Tibial nerve (tissue), 4 donors: ENCODE measurements at regions not wholly inside any gene's neighbourhood (a gene's known extent, or its start where the extent isn't known, plus 50 kb on each side); places are given as distances from the start of the nearest gene placed in this dataset.

Experiments used
- DNase-seq, 2 donors: peaks; one replicate each; pipeline ENCODE4 v3.0.0-alpha.2; 2019; ENCODE audit warnings: low spot score in 2 of 2
- H3K27ac ChIP-seq, 4 donors: fragments of 200-600 bp; sonication (generic) in 3 of 4; one replicate each; pipeline ENCODE4 v1.5.1; 2017 to 2019; ENCODE audit warnings: mild to moderate bottlenecking in 1 of 4
- H3K27me3 ChIP-seq, 2 donors: fragments of 200-600 bp; sonication (generic) in 1 of 2; one replicate each; pipeline versions ENCODE4 v1.5.1 to v1.6.0; 2017 to 2019
- H3K36me3 ChIP-seq, 3 donors: fragments of 200-600 bp; sonication (generic); one replicate each; pipeline ENCODE4 v1.5.1; 2018 to 2019
- H3K4me1 ChIP-seq, 4 donors: fragments of 200-600 bp; sonication (generic) in 3 of 4; one replicate each; pipeline ENCODE4 v1.5.1; 2017 to 2019
- H3K4me3 ChIP-seq, 4 donors: fragments of 200-600 bp; sonication (generic) in 3 of 4; one replicate each; pipeline ENCODE4 v1.5.1; 2017 to 2019; ENCODE audit warnings: mild to moderate bottlenecking in 1 of 4, moderate library complexity in 1 of 4
- H3K9me3 ChIP-seq, 4 donors: fragments of 200-600 bp; sonication (generic) in 3 of 4; one replicate each; pipeline ENCODE4 v1.5.1; 2017 to 2019
- EP300 ChIP-seq, 2 donors: sonication (generic); formaldehyde crosslinking; IDR thresholded peaks; one replicate each; pipeline ENCODE4 v1.6.1; 2017; ENCODE audit warnings: antibody characterized with exemption in 2 of 2, mild to moderate bottlenecking in 1 of 2
- POLR2A ChIP-seq, 2 donors: fragments of 450-650 bp; IDR thresholded peaks; one replicate each; pipeline ENCODE4 v1.6.1; 2017; ENCODE audit warnings: antibody characterized with exemption in 2 of 2, mild to moderate bottlenecking in 2 of 2, moderate library complexity in 2 of 2
- WGBS, 2 donors: methylation state at CpG; one replicate each; pipeline ENCODE4 v1.1.5; 2018; 5-methylcytosine and 5-hydroxymethylcytosine counted together
- TF ChIP-seq, protein P1 (sequence below), 5 experiments: fragments of 200-600 bp in 3 of 5; fragments of 450-650 bp in 2 of 5; sonication (generic) in 3 of 5; IDR thresholded peaks; one replicate each; pipeline ENCODE4 v1.5.1; 2016 to 2019; ENCODE audit warnings: antibody characterized with exemption in 5 of 5, mild to moderate bottlenecking in 3 of 5, moderate library complexity in 2 of 5

DNA sequence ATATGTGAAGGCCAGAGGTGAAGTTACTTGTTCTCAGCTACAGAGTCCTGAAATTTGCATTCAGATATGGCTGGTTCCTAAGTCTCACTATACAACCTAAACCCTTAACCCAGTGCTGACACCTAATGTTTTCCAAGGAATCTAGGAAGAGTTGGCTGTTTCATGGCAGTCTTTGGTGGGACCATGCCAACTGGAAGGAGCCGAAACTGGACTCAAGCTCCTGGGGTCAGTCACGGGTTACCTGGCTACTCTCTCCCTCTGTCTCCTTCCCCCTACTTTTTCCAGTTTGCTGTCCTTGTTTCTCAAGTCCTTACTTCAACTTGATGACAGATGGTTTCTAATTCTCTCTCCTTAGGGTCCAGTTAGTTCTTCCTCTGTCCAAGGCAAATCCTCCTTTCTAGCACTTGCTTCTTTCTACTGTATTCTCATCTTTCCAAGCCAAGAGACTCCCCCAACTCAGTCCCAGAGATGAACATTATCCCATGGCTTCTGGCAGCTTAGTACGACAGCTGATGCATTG, 88.6 kb upstream of the COL6A5 start:
- Histone ChIP-seq H3K27me3 (no peaks in the 10 kb centered on the region), H3K27ac (no peak overlapping the region), H3K4me1 (peaks cover 0 to 5% (median 0%) of the 10 kb centered on the region in 4 donors), H3K9me3 (no peaks in the 10 kb centered on the region), H3K36me3 (no peaks in the 10 kb centered on the region), H3K4me3 (no peak overlapping the region)
- TF ChIP-seq POLR2A (IDR thresholded peaks at IDR 0.05): no peak
- TF ChIP-seq, protein P1, sequence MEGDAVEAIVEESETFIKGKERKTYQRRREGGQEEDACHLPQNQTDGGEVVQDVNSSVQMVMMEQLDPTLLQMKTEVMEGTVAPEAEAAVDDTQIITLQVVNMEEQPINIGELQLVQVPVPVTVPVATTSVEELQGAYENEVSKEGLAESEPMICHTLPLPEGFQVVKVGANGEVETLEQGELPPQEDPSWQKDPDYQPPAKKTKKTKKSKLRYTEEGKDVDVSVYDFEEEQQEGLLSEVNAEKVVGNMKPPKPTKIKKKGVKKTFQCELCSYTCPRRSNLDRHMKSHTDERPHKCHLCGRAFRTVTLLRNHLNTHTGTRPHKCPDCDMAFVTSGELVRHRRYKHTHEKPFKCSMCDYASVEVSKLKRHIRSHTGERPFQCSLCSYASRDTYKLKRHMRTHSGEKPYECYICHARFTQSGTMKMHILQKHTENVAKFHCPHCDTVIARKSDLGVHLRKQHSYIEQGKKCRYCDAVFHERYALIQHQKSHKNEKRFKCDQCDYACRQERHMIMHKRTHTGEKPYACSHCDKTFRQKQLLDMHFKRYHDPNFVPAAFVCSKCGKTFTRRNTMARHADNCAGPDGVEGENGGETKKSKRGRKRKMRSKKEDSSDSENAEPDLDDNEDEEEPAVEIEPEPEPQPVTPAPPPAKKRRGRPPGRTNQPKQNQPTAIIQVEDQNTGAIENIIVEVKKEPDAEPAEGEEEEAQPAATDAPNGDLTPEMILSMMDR (IDR thresholded peaks at IDR 0.05): no peak
- no peak for TF ChIP-seq EP300 (IDR thresholded peaks at IDR 0.05)
- DNase-seq: no peak
- 72 to 74% methylated on average over 3 of the region's 3 CpGs for WGBS, 2 donors

DNA sequence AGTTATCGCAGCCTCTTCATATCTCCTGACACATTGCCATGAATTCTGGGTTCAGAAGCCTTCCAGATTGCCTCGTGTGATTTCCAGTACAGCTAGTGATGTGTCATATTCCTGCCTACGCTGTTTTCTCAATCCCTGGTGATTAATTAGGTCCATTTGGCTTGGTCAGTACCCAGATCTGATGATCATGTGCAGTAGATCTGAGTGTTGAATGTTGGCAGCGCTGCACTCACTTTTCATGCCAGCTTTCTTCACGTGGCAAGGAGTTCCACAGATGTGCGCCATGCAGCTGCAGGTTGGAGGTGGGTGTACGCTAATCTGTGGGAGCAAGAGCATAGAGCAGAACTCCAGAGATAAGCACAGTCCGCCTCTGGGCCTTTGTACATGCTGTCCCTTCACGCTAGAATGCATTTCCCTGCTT, 86.9 kb upstream of the COL6A5 start:
- no peaks in the 10 kb centered on the region for H3K27me3 ChIP-seq
- 53 to 60% methylated on average over 9 of the region's 9 CpGs for WGBS, 2 donors
- H3K9me3 ChIP-seq: no peaks in the 10 kb centered on the region
- TF ChIP-seq EP300 (IDR thresholded peaks at IDR 0.05) (no peak), POLR2A (IDR thresholded peaks at IDR 0.05) (no peak)
- TF ChIP-seq, protein P1 (IDR thresholded peaks at IDR 0.05): no peak
- no peaks in the 10 kb centered on the region for H3K36me3 ChIP-seq
- H3K27ac ChIP-seq: no peak overlapping the region
- peak in 1 of 2 donors; percentile 9 for DNase-seq
- no peak overlapping the region for H3K4me3 ChIP-seq
- peaks cover 0 to 5% (median 0%) of the 10 kb centered on the region in 4 donors for H3K4me1 ChIP-seq

DNA sequence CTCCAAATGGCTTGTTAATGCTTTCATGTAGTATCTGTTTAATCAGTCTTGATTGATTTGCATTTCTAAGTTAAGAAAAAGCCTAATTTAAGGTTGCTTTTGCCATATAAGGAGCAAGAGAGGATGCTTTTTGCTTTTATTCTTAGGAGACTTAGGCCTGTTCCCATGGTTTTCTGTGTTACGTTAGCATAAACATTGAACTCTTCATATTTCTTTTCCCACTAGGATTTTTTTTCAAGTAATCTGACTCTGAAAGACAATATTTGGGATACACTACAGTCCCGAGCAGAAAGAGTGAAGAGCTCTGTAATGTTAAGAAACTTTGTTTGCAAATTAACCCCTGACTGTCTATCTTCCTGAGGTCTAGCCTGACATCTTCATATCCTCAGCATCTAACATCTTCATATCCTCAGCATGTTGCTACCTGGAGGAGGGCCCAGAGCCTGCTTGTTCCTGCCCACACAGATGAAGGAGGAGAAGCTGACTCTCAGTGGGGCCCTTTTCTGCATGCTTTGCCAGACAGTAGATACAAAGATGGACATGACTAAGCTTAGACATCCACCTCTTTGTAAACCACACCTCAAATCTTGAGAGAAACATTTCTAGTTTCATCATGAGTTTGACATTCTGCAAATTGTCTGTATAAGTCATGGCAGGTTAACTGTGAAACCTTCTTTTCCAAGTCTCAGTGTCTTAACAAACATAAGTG, 86.2 kb upstream of the COL6A5 start:
- no peaks in the 10 kb centered on the region for H3K27me3 ChIP-seq
- no peak overlapping the region for H3K4me3 ChIP-seq
- TF ChIP-seq EP300 (IDR thresholded peaks at IDR 0.05): no peak
- TF ChIP-seq, protein P1 (IDR thresholded peaks at IDR 0.05): no peak
- no peak for TF ChIP-seq POLR2A (IDR thresholded peaks at IDR 0.05)
- H3K36me3 ChIP-seq: no peaks in the 10 kb centered on the region
- peaks cover 0 to 5% (median 0%) of the 10 kb centered on the region in 4 donors for H3K4me1 ChIP-seq
- H3K27ac ChIP-seq: no peak overlapping the region
- WGBS, 2 donors: 25 to 36% methylated on average over 2 of the region's 2 CpGs
- DNase-seq: no peak
- H3K9me3 ChIP-seq: no peaks in the 10 kb centered on the region

DNA sequence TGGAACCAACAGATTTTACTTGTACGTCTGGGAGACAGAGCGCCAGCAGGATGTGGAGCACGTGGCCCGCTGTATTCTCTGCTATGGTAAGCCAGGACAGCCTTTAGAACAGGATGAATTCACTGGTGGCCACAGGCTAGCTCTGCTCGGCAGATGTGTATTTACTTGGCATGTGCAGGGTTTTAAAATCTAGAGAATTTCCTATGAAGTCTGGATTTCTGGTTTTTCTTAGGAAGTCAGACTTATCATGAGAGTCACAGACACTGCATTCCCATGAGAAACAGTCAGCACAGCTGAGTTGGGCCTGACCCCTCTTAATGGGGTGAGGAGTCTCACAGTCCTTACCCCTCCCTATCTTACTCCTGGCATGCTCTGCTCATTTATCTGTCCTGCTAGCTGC, 84.6 kb upstream of the COL6A5 start:
- H3K4me1 ChIP-seq: peaks cover 0 to 5% (median 0%) of the 10 kb centered on the region in 4 donors
- 75 to 82% methylated on average over 5 of the region's 5 CpGs for WGBS, 2 donors
- no peak overlapping the region for H3K27ac ChIP-seq
- TF ChIP-seq EP300 (IDR thresholded peaks at IDR 0.05) (no peak), POLR2A (IDR thresholded peaks at IDR 0.05) (no peak)
- TF ChIP-seq, protein P1 (IDR thresholded peaks at IDR 0.05): no peak
- H3K36me3 ChIP-seq: no peaks in the 10 kb centered on the region
- H3K4me3 ChIP-seq: no peak overlapping the region
- DNase-seq: no peak
- H3K27me3 ChIP-seq: no peaks in the 10 kb centered on the region
- no peaks in the 10 kb centered on the region for H3K9me3 ChIP-seq

DNA sequence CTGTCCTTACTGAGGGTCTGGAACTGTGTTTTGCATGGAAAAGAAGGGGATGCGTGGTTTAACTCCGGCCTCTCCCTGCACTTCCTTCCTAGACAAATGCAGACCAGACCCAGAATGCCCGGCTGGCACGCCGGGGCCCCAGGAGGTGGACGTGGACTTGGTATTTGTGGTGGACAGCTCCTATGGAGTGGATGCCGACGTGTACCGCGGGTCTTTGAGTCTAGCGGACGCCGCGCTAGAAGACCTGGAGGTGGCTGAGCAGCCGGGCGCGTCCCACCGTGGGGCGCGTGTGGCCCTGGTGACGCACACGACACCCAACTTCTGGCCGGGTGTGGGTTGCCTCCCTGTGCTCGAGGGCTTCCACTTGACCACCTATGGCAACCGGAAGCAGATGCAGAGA, 81.8 kb upstream of the COL6A5 start:
- H3K27ac ChIP-seq: no peak overlapping the region
- TF ChIP-seq POLR2A (IDR thresholded peaks at IDR 0.05) (no peak), EP300 (IDR thresholded peaks at IDR 0.05) (no peak)
- TF ChIP-seq, protein P1 (IDR thresholded peaks at IDR 0.05): no peak
- no peaks in the 10 kb centered on the region for H3K27me3 ChIP-seq
- H3K36me3 ChIP-seq: no peaks in the 10 kb centered on the region
- H3K4me1 ChIP-seq: no peaks in the 10 kb centered on the region
- H3K4me3 ChIP-seq: no peak overlapping the region
- 95 to 98% methylated on average over 10 to 23 of the region's 25 CpGs for WGBS, 2 donors
- no peak for DNase-seq
- H3K9me3 ChIP-seq: no peaks in the 10 kb centered on the region
